MM.1S (cell line): ENCODE measurements at regions not wholly inside any gene's neighbourhood (a gene's known extent, or its start where the extent isn't known, plus 50 kb on each side); places are given as distances from the start of the nearest gene placed in this dataset.

Source experiments
- CTCF ChIP-seq: fragments of 300-600 bp; sonication (generic); IDR thresholded peaks from 2 replicates; pipeline ENCODE4 v1.5.1; 2016; ENCODE audit warnings: antibody characterized with exemption, low read length, mixed read lengths
- EZH2 ChIP-seq: fragments of 300-600 bp; sonication (generic); optimal IDR thresholded peaks from 2 replicates; pipeline ENCODE3; 2017; ENCODE audit warnings: low read depth, mild to moderate bottlenecking, antibody characterized with exemption, low read length, mixed read lengths
- EZH2phosphoT487 ChIP-seq: fragments of 300-600 bp; sonication (generic); IDR thresholded peaks from 2 replicates; pipeline ENCODE4 v1.6.1; 2018; ENCODE audit warnings: antibody characterized with exemption, low read length

- TF ChIP-seq CTCF (no peak), EZH2phosphoT487 (no peak), EZH2 (no peak)
Measured at GRCh38 chr2:121887513-121888188, 132.2 kb downstream of the TSN start.
